Peyer's patch (tissue), 4 donors: ENCODE measurements at regions not wholly inside any gene's neighbourhood (a gene's known extent, or its start where the extent isn't known, plus 50 kb on each side); places are given as distances from the start of the nearest gene placed in this dataset.
"Not testable (repeated sequence)": the region's sequence is repeated elsewhere in the genome, so short reads cannot be mapped to it uniquely, and the experiment has no call there.

Source experiments
- DNase-seq, 3 donors: peaks; one replicate each; pipeline ENCODE4 v3.0.0-alpha.2; 2017 to 2019
- H3K27ac ChIP-seq, 4 donors: fragments of 200-600 bp; sonication (generic); one replicate each; pipeline ENCODE4 v1.5.1; 2016 to 2019
- H3K27me3 ChIP-seq, 2 donors: fragments of 200-600 bp; sonication (generic); one replicate each; pipeline ENCODE4 v1.5.1; 2019
- H3K36me3 ChIP-seq, 3 donors: fragments of 200-600 bp; sonication (generic); one replicate each; pipeline ENCODE4 v1.5.1; 2016 to 2019
- H3K4me1 ChIP-seq, 4 donors: fragments of 200-600 bp; sonication (generic); one replicate each; pipeline ENCODE4 v1.5.1; 2016 to 2019
- H3K4me3 ChIP-seq, 4 donors: fragments of 200-600 bp; sonication (generic); 1 replicate in 3 of 4; 2 replicates in 1 of 4; pipeline ENCODE4 v1.5.1; 2016 to 2019; ENCODE audit warnings: mild to moderate bottlenecking in 1 of 4
- H3K9me3 ChIP-seq, 4 donors: fragments of 200-600 bp; sonication (generic); one replicate each; pipeline ENCODE4 v1.5.1; 2016 to 2019; ENCODE audit warnings: mild to moderate bottlenecking in 1 of 4
- POLR2A ChIP-seq, 2 donors: fragments of 450-650 bp; IDR thresholded peaks; one replicate each; pipeline ENCODE4 v1.5.1; 2017; ENCODE audit warnings: antibody characterized with exemption in 2 of 2, mild to moderate bottlenecking in 2 of 2, moderate library complexity in 2 of 2
- TF ChIP-seq, protein P1 (sequence below), 6 experiments: fragments of 450-650 bp in 4 of 6; fragments of 200-600 bp in 2 of 6; sonication (generic) in 1 of 6; IDR thresholded peaks; one replicate each; pipeline ENCODE4 v1.5.1; 2017 to 2019; ENCODE audit warnings: antibody characterized with exemption in 6 of 6, mild to moderate bottlenecking in 3 of 6, moderate library complexity in 1 of 6

GRCh38 chr18:25538175-25538922, 186.4 kb upstream of the ZNF521 start:
- no peak overlapping the region for H3K4me3 ChIP-seq
- H3K27me3 ChIP-seq: no peaks in the 10 kb centered on the region
- H3K36me3 ChIP-seq: no peaks in the 10 kb centered on the region
- DNase-seq: no peak
- no peak for TF ChIP-seq POLR2A (IDR thresholded peaks at IDR 0.05)
- TF ChIP-seq, protein P1, sequence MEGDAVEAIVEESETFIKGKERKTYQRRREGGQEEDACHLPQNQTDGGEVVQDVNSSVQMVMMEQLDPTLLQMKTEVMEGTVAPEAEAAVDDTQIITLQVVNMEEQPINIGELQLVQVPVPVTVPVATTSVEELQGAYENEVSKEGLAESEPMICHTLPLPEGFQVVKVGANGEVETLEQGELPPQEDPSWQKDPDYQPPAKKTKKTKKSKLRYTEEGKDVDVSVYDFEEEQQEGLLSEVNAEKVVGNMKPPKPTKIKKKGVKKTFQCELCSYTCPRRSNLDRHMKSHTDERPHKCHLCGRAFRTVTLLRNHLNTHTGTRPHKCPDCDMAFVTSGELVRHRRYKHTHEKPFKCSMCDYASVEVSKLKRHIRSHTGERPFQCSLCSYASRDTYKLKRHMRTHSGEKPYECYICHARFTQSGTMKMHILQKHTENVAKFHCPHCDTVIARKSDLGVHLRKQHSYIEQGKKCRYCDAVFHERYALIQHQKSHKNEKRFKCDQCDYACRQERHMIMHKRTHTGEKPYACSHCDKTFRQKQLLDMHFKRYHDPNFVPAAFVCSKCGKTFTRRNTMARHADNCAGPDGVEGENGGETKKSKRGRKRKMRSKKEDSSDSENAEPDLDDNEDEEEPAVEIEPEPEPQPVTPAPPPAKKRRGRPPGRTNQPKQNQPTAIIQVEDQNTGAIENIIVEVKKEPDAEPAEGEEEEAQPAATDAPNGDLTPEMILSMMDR (IDR thresholded peaks at IDR 0.05): no peak
- H3K27ac ChIP-seq: no peak overlapping the region
- no peaks in the 10 kb centered on the region for H3K4me1 ChIP-seq
- H3K9me3 ChIP-seq: no peaks in the 10 kb centered on the region

DNA sequence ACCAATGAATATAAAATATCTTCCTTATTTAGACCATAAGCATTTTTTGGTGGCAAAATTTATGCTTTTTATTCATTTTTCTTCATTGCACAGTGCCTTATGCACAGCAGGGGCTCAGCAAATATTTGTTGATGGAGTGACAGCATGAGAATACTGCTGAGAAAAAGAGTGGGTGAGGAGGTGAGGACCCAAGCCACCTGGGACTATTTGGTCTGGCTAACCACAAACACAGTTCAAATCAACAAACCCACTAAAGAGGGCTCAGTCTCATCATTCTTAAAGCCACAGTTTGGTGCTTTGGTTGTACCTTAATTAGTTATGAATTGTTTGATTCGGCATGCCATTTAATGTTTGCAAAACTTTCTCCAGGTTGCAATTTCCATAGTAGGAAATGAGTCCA, 183.5 kb upstream of the ZNF521 start:
- TF ChIP-seq, protein P1 (IDR thresholded peaks at IDR 0.05): no peak
- TF ChIP-seq POLR2A (IDR thresholded peaks at IDR 0.05): no peak
- H3K36me3 ChIP-seq: no peaks in the 10 kb centered on the region
- no peaks in the 10 kb centered on the region for H3K27me3 ChIP-seq
- H3K9me3 ChIP-seq: no peaks in the 10 kb centered on the region
- DNase-seq: no peak
- H3K4me1 ChIP-seq: no peaks in the 10 kb centered on the region
- no peak overlapping the region for H3K27ac ChIP-seq
- no peak overlapping the region for H3K4me3 ChIP-seq

- no peaks in the 10 kb centered on the region for H3K9me3 ChIP-seq
- no peak for DNase-seq
- no peak overlapping the region for H3K4me3 ChIP-seq
- no peaks in the 10 kb centered on the region for H3K4me1 ChIP-seq
- H3K27ac ChIP-seq: no peak overlapping the region
- TF ChIP-seq, protein P1 (IDR thresholded peaks at IDR 0.05): no peak
- TF ChIP-seq POLR2A (IDR thresholded peaks at IDR 0.05): no peak
- no peaks in the 10 kb centered on the region for H3K27me3 ChIP-seq
- no peaks in the 10 kb centered on the region for H3K36me3 ChIP-seq
Observed at GRCh38 chr18:25534401-25534800, 182.4 kb upstream of the ZNF521 start.

DNA sequence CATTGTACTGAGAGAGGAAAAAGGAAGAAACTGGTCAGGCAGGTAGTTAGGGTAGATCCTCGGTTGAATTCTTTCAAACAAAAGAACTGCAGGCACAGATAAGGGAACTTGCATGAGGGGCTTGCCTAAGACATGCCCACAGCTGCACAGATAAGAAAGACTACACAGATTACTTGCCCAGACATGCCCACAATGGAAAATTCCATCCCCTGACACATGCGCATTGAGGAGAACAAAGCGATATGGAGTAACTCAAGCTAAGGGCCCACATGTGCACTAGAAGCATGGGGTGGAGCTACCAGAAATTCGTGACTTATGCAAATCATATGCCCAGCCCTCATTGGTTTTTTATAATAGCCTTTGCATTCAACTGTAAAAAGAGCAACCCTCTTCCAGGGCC, 181.3 kb upstream of the ZNF521 start:
- Histone ChIP-seq H3K4me3 (no peak overlapping the region), H3K4me1 (no peaks in the 10 kb centered on the region), H3K27ac (no peak overlapping the region), H3K27me3 (no peaks in the 10 kb centered on the region), H3K9me3 (no peaks in the 10 kb centered on the region), H3K36me3 (no peaks in the 10 kb centered on the region)
- DNase-seq: no peak
- TF ChIP-seq, protein P1 (IDR thresholded peaks at IDR 0.05): no peak
- no peak for TF ChIP-seq POLR2A (IDR thresholded peaks at IDR 0.05)

DNA sequence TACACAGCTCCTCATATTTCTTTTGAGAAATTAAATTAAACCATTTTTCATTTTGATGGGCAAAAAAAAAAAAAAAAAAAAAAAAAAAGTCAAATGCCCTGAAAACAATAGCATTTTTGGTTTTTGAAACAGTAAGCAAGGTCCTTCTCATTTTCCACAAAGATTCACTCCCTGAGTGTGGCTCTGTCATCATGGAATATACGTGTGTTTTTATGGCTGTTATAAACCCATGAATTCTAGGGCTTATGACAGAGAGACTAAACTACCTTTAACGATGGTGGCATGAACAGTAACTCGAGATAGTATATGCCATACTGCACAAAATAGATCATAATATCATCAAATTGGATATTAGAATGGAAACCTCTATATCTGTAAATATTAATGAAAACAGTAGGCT, 179.2 kb upstream of the ZNF521 start:
- Histone ChIP-seq H3K4me3 (no peak overlapping the region), H3K4me1 (no peaks in the 10 kb centered on the region), H3K27me3 (no peaks in the 10 kb centered on the region), H3K36me3 (no peaks in the 10 kb centered on the region), H3K9me3 (no peaks in the 10 kb centered on the region), H3K27ac (no peak overlapping the region)
- TF ChIP-seq, protein P1 (IDR thresholded peaks at IDR 0.05): no peak
- TF ChIP-seq POLR2A (IDR thresholded peaks at IDR 0.05): no peak
- no peak for DNase-seq

DNA sequence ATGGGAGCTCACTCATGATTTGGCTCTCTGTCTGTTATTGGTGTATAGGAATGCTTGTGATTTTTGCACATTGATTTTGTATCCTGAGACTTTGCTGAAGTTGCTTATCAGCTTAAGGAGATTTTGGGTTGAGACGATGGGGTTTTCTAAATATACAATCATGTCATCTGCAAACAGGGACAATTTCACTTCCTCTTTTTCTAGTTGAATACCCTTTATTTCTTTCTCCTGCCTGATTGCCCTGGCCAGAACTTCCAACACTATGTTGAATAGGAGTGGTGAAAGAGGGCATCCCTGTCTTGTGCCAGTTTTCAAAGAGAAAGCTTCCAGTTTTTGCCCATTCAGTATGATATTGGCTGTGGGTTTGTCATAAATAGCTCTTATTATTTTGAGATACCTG, 173.8 kb upstream of the ZNF521 start:
- not testable (repeated sequence) for H3K4me1 ChIP-seq, H3K27ac ChIP-seq, H3K9me3 ChIP-seq, H3K36me3 ChIP-seq, H3K27me3 ChIP-seq, DNase-seq, H3K4me3 ChIP-seq
